Superior temporal gyrus (tissue), 1 donor: ENCODE measurements at regions not wholly inside any gene's neighbourhood (a gene's known extent, or its start where the extent isn't known, plus 50 kb on each side); places are given as distances from the start of the nearest gene placed in this dataset.
"Not testable (repeated sequence)": the region's sequence is repeated elsewhere in the genome, so short reads cannot be mapped to it uniquely, and the experiment has no call there.

Experiments
- DNase-seq: peaks from one replicate; pipeline ENCODE4 v3.0.0-alpha.2; 2016; ENCODE audit errors: extremely low spot score

GRCh38 chr6:158881884-158882283, 62.7 kb upstream of the EZR start:
- not testable (repeated sequence) for DNase-seq

GRCh38 chr6:158881276-158881675, 62.1 kb upstream of the EZR start:
- DNase-seq = not testable (repeated sequence)

- no peak for DNase-seq
Observed at GRCh38 chr6:158879180-158879579, 60.0 kb upstream of the EZR start.

- no peak for DNase-seq
Observed at GRCh38 chr6:158877716-158878115, 58.5 kb upstream of the EZR start.

DNA sequence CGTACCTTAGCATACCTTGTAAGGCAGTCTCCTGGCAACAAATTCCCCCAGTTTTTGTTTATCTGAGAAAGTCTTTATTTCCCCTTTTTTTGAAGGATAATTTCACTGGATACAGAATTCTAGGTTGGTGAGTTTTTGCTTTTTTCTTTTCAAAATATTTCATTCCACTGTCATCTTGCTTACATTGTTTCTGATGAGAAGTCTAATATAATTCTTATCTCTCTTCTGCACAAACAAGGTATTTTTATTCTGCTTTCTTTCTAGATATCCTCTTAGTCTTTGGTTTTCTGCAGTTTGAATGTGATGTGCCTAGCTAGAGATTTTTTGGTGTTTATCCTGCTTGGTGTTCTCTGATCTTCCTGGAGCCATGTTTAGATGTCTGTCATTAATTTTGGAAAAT, 57.7 kb upstream of the EZR start:
- no peak for DNase-seq

- DNase-seq = no peak
Observed at GRCh38 chr6:158870649-158870957, 51.4 kb upstream of the EZR start.

GRCh38 chr6:158869826-158870648, 50.9 kb upstream of the EZR start:
- DNase-seq = no peak

DNA sequence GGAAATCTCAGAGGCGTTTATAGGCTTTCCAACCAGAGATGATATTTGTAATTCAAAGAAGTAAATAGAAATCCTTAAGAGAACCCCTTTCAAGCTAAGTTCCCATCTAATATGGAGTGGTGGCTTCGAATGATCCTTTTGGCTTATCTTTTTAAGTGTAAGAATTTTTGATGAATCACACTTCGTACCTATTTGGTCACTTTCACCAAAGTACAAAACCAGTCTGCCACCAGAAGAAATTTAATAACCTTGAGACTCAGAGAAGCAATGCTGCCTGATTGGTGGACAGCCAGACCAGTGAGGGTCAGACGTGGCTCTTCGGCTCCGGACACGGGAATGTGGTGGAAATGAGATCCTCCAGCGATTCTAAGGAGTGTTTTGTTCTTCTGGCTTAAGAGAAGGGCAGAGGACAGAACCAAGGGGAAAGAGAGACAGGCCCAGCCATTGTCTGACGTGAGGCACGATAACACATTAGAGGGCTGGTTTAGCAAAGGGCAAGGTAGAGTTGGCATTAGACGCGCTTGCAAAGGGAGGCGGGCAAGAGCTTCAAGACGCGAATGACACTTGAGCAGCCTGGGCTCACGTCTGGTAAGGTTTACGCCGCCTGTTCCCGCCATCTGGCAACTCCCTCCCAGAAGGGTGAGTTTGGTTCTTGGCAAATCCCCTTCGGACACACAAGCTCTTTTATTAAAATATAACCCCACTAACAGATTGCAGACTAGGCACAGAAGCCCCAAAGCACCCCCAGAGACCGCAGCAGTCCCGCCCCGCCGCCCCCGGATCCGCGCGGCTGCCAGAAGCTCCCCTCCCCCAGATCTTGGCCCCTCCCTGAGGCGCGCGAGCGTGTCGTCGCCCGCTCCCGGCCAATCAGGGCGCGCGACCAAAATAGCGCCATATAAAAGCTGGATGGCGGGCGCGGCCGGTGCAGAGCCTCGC, 50.0 kb upstream of the EZR start:
- no peak for DNase-seq
